ENCODE measurements at regions not wholly inside any gene's neighbourhood (a gene's known extent, or its start where the extent isn't known, plus 50 kb on each side); places are given as distances from the start of the nearest gene placed in this dataset.

DNA sequence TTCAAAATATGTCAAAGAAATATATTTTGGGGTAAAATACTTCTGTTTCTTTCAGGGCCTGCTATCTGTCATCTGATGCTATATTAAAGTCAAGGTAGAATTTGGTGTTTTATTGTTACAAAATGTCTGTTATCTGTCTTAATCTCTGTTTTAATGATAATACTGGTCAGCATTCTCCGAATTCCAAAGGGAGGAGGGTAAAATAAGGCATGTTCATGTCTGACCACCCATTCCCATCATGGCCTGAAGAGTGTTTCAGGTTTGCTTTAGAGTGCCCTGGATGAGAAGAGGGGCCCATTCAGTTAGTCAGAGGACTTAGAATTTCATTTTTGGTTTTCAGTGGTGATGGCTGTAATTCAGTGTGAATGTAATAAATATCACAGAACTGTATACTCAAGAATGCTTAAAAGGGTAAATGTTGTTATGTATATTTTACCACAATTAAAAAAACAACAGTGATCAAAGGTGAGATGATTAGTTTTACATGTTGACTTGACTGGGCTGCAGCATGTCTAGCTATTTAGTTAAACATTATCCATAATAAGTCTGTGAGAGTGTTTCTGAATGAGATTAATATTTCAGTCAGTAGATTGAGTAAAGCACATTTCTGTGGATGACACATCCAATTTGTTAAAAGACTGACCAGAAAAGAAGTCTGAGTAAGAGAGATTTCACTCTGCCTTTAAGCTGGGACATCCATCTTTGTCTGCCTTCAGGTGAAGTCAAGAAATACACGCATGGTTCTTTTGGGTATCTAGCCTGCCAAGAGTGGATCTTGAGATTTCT lies 467.9 kb upstream of the SYT4 start:
- no peak for DNase-seq (ENCODE audit: low spot score)
- Mint-ChIP-seq H3K4me3 (ENCODE audit: low read depth) (no peak overlapping the region), H3K4me1 (ENCODE audit: low read depth) (no peaks in the 10 kb centered on the region), H3K27me3 (ENCODE audit: low read depth) (no peaks in the 10 kb centered on the region), H3K36me3 (ENCODE audit: low read depth) (no peaks in the 10 kb centered on the region), H3K9me3 (peaks cover 32% of the 10 kb centered on the region), H3K27ac (no peak overlapping the region)
- intact Hi-C loops (cut with micrococcal nuclease) = no loop called here

DNA sequence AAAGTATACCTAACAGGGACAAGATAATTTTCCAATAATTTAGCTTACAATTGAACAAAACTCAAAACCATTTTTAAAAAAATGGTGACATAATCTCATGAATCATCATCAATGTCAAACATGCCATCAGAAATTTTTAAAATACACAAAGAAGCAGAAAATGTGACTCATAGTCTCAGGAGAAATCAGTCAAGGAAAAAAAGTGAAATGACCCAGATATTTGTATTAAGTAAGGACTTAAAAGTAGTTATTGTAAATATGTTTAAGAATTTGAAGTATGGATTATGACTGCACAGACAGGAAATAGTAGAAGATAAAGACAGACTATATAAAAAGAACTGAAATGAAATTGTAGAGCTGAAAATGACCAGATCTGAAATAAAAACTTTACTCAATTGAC lies 473.9 kb upstream of the SYT4 start:
- Mint-ChIP-seq H3K27me3 (ENCODE audit: low read depth) (no peaks in the 10 kb centered on the region), H3K27ac (no peak overlapping the region), H3K9me3 (peaks cover 13% of the 10 kb centered on the region), H3K4me3 (ENCODE audit: low read depth) (no peak overlapping the region), H3K36me3 (ENCODE audit: low read depth) (no peaks in the 10 kb centered on the region), H3K4me1 (ENCODE audit: low read depth) (no peaks in the 10 kb centered on the region)
- no peak for DNase-seq (ENCODE audit: low spot score)
- intact Hi-C loops (cut with micrococcal nuclease) = no loop called here

DNA sequence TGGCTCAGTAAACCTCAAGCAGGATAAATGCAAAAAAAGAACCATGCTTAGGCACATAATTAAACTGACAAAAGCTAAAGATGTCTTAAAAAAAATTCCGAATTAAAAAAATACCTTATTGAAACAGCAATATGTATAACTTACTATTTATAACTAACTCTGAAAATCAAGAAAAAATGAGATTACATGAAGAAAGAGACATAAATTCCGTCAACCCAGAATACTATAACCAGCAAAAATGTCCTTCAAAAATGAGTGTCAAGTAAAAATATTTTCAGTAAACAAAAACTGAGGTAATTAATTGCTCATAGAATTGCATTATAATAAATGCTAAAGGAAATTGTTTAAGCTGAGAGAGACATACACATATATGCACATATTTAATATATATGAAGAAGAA lies 474.5 kb upstream of the SYT4 start:
- no peaks in the 10 kb centered on the region for H3K36me3 Mint-ChIP-seq (ENCODE audit: low read depth)
- intact Hi-C loops (cut with micrococcal nuclease) = no loop called here
- no peak overlapping the region for H3K27ac Mint-ChIP-seq
- no peaks in the 10 kb centered on the region for H3K4me1 Mint-ChIP-seq (ENCODE audit: low read depth)
- H3K4me3 Mint-ChIP-seq (ENCODE audit: low read depth) = no peak overlapping the region
- peaks cover 13% of the 10 kb centered on the region for H3K9me3 Mint-ChIP-seq
- no peak for DNase-seq (ENCODE audit: low spot score)
- no peaks in the 10 kb centered on the region for H3K27me3 Mint-ChIP-seq (ENCODE audit: low read depth)

DNA sequence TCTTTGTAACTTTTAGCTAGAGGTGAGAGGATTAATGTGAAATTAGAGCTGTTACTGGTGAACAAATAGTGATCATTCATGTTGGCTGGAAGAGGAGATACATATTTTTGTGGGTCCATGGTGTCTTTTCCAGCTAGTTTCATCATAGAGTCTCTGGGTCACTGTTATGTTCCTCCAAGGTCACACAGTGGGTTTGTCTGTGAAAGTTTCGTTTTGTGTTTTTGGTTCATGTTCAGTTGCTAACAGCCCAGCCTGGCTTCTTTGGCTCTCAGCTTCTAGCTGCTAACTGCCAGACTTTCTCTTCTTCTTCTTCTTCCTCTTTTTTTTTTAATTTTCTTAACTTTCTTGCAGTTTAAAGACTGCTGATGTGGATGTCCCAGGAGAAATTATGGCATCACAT lies 480.0 kb upstream of the SYT4 start:
- no peaks in the 10 kb centered on the region for H3K36me3 Mint-ChIP-seq (ENCODE audit: low read depth)
- H3K27me3 Mint-ChIP-seq (ENCODE audit: low read depth) = no peaks in the 10 kb centered on the region
- peaks cover 7% of the 10 kb centered on the region for H3K9me3 Mint-ChIP-seq
- H3K4me1 Mint-ChIP-seq (ENCODE audit: low read depth) = no peaks in the 10 kb centered on the region
- intact Hi-C loops (cut with micrococcal nuclease) = no loop called here
- no peak for DNase-seq (ENCODE audit: low spot score)
- no peak overlapping the region for H3K27ac Mint-ChIP-seq
- H3K4me3 Mint-ChIP-seq (ENCODE audit: low read depth) = no peak overlapping the region

DNA sequence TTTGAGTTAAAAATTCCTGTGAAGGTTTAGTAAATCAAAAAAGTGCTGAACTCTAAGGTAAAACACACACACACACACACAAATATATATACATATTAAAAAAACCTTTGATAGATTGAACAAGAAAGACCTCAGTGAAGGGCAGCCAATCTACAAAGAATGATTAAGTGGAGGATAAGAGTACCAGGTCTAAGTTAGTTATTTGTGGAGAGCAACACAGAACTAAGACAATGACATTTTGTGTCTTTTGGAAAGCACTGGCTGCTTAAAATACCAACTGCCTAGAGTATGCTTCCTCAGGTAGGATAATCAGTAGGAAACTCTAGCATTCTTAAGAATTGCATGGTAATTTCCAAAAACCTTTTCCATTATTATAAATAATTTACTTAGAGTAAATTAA lies 481.4 kb upstream of the SYT4 start:
- Mint-ChIP-seq H3K4me3 (ENCODE audit: low read depth) (no peak overlapping the region), H3K27ac (no peak overlapping the region), H3K36me3 (ENCODE audit: low read depth) (no peaks in the 10 kb centered on the region), H3K9me3 (peaks cover 13% of the 10 kb centered on the region), H3K4me1 (ENCODE audit: low read depth) (no peaks in the 10 kb centered on the region), H3K27me3 (ENCODE audit: low read depth) (no peaks in the 10 kb centered on the region)
- intact Hi-C loops (cut with micrococcal nuclease) = no loop called here
- DNase-seq (ENCODE audit: low spot score) = no peak

DNA sequence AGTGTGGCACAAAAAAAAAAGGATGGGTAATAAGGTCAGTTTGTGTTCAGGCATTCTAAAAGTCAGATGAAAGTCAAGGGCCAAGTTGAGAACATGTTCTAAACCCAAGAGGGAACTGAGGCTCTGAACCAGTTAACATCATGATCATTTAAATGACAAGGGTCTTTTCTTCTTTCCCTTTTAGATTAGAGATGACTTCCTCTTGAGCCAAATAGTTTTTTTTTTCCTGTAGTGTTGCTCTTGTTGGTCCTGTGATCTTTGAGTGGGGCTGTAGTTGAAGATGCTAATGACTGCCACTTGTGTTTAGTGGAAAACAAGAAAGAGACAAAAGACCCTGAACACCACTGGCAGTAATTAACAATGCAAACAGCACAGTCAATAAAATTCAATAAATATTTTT lies 482.7 kb upstream of the SYT4 start:
- Mint-ChIP-seq H3K4me1 (ENCODE audit: low read depth) (no peaks in the 10 kb centered on the region), H3K27me3 (ENCODE audit: low read depth) (no peaks in the 10 kb centered on the region), H3K27ac (no peak overlapping the region), H3K36me3 (ENCODE audit: low read depth) (no peaks in the 10 kb centered on the region), H3K9me3 (peaks cover 13% of the 10 kb centered on the region), H3K4me3 (ENCODE audit: low read depth) (no peak overlapping the region)
- intact Hi-C loops (cut with micrococcal nuclease) = no loop called here
- DNase-seq (ENCODE audit: low spot score) = no peak

DNA sequence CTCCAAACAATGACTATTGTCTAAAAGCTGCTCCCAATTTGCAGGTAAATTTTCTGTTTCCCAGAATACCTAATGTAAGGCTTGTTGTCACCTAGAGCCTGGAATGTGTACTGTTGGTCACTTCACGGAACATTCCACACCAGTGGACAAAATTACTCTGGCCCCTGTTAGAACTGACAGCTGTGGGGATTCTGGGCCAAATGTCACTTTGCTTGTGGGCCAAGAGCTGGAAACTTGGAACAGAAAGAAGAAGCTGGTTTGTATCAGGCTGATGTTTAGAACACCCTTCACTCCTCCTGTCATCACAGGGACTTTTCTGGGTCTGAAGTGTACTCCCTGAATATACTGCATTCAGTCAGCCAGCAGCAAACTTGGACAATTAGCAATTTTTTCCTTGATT lies 495.6 kb upstream of the SYT4 start:
- Mint-ChIP-seq H3K27ac (no peak overlapping the region), H3K36me3 (ENCODE audit: low read depth) (no peaks in the 10 kb centered on the region), H3K9me3 (peaks cover 22% of the 10 kb centered on the region), H3K27me3 (ENCODE audit: low read depth) (no peaks in the 10 kb centered on the region), H3K4me3 (ENCODE audit: low read depth) (no peak overlapping the region), H3K4me1 (ENCODE audit: low read depth) (no peaks in the 10 kb centered on the region)
- intact Hi-C loops (cut with micrococcal nuclease) = no loop called here
- no peak for DNase-seq (ENCODE audit: low spot score)

DNA sequence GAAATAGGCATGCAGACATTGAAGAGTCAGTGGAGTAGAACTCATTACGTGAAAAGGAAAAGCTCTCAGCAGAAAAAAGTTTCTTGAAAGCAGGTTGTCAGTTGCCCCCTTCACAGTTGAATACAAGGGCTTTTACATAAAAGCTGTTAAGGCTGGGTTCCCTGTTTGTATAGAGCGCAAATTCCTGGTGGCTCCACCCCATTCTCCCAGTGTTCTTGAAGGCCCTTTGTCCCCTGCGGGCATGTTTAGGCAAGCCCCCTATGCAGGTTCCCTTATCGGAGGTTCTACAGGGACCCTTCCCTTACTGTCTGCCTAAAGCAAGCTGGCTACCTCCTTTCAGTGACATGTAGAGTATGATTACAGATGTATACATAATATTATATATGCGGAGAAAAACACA lies 497.2 kb upstream of the SYT4 start:
- no peak overlapping the region for H3K27ac Mint-ChIP-seq
- H3K4me1 Mint-ChIP-seq (ENCODE audit: low read depth) = no peaks in the 10 kb centered on the region
- intact Hi-C loops (cut with micrococcal nuclease) = no loop called here
- H3K9me3 Mint-ChIP-seq = peaks cover 11% of the 10 kb centered on the region
- no peak for DNase-seq (ENCODE audit: low spot score)
- H3K4me3 Mint-ChIP-seq (ENCODE audit: low read depth) = no peak overlapping the region
- no peaks in the 10 kb centered on the region for H3K36me3 Mint-ChIP-seq (ENCODE audit: low read depth)
- H3K27me3 Mint-ChIP-seq (ENCODE audit: low read depth) = no peaks in the 10 kb centered on the region

DNA sequence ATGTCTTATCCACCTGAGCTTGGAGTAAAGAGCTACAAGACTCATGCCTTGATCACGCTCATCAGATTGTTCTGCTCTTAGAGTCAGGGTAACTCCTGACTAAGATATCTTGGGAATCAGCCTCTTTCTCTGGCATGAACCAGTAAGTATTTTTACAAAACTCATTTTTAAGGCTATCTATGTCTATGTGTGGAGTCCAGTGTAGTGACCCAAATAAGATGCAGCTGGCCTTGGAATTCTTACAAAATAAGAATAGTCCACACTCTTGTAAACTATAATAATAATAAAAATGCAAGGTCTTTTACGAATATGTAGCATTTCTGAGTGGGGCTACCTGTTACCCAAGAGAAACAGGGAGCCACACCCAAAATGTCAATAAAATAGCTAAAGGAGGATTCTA lies 498.3 kb upstream of the SYT4 start:
- H3K9me3 Mint-ChIP-seq = peaks cover 19% of the 10 kb centered on the region
- intact Hi-C loops (cut with micrococcal nuclease) = no loop called here
- no peaks in the 10 kb centered on the region for H3K27me3 Mint-ChIP-seq (ENCODE audit: low read depth)
- no peak overlapping the region for H3K27ac Mint-ChIP-seq
- H3K4me3 Mint-ChIP-seq (ENCODE audit: low read depth) = no peak overlapping the region
- no peaks in the 10 kb centered on the region for H3K36me3 Mint-ChIP-seq (ENCODE audit: low read depth)
- no peaks in the 10 kb centered on the region for H3K4me1 Mint-ChIP-seq (ENCODE audit: low read depth)
- no peak for DNase-seq (ENCODE audit: low spot score)

DNA sequence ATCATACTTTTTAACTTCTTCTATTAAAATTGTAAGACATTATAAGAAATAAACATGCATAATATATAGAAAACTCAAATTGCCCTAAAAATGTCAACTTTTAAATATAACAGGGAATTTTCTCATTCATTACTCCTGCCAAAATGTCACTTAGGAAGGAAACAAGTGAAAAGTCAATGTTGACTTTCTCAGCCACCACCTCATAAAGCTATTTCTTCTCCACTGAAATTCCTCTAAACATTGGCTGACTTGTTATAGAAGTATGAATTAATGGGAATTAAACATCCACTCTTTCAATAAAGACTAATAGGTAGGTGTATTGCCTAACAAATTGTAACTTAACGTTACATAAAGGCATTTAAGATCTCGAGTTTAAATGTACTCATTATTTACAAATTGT lies 499.7 kb upstream of the SYT4 start:
- intact Hi-C loops (cut with micrococcal nuclease) = no loop called here
- Mint-ChIP-seq H3K4me3 (ENCODE audit: low read depth) (no peak overlapping the region), H3K9me3 (peaks cover 19% of the 10 kb centered on the region), H3K4me1 (ENCODE audit: low read depth) (no peaks in the 10 kb centered on the region), H3K27me3 (ENCODE audit: low read depth) (no peaks in the 10 kb centered on the region), H3K36me3 (ENCODE audit: low read depth) (no peaks in the 10 kb centered on the region), H3K27ac (no peak overlapping the region)
- DNase-seq (ENCODE audit: low spot score) = no peak

DNA sequence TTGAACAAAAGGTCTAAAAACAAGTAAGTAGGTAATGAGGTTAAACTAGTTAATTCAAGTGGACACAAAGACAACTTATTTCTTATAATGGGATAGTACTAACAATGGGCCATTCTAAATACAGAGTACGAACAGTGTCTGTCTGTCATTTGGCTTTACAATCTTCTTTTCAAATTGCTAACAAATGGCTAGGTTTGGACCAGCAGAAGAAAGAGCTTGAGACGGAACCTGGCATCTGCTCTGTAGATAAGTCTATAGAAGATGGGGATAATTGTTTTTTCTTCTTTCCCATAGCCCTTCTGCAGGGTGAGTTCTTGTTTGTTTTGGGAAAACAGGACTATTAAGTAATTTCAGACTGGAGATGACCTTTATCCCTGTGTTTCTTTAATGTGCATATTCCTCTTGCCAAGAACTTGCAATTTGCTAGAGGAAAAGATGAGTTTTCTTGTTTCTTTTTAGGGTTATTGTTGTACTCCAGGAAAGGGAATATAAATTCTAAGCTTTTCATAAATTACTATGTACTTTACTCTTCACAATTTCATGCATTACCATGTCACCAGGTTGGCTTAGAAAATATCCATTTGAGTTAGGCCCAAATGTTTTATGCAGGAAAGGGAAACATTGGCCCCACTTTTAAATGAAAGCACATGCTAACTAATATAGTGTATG lies 500.5 kb upstream of the SYT4 start:
- Mint-ChIP-seq H3K9me3 (peaks cover 19% of the 10 kb centered on the region), H3K36me3 (ENCODE audit: low read depth) (no peaks in the 10 kb centered on the region), H3K4me3 (ENCODE audit: low read depth) (no peak overlapping the region), H3K27me3 (ENCODE audit: low read depth) (no peaks in the 10 kb centered on the region), H3K27ac (no peak overlapping the region), H3K4me1 (ENCODE audit: low read depth) (no peaks in the 10 kb centered on the region)
- intact Hi-C loops (cut with micrococcal nuclease) = no loop called here
- no peak for DNase-seq (ENCODE audit: low spot score)

DNA sequence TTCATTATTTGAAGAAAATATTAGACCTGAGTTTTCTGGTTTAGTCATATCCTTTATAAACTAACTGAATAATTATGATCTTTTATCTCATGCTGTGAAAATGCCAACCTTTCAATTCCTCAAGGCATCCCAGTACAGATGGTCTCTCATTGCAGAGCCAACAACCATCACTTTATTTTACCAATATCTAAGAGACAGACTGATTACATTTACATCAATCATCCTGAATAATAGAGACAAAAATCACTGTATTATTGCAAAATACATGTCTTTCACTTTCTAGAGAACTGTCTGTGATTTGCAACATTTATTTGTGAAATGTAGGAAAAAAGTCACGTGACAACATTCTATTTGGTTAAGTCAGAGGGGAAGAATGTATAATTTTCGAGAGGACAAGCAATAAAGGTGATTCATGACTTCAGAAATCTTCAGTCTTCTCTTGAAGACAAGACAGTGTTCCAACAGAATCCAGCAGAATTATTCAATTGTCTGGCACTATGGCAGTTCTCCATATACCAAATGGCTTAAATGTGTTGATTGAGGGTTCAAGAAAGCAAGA lies 503.6 kb upstream of the SYT4 start:
- Mint-ChIP-seq H3K4me3 (ENCODE audit: low read depth) (no peak overlapping the region), H3K27ac (no peak overlapping the region), H3K4me1 (ENCODE audit: low read depth) (no peaks in the 10 kb centered on the region), H3K9me3 (peaks cover 16% of the 10 kb centered on the region), H3K36me3 (ENCODE audit: low read depth) (no peaks in the 10 kb centered on the region), H3K27me3 (ENCODE audit: low read depth) (no peaks in the 10 kb centered on the region)
- intact Hi-C loops (cut with micrococcal nuclease) = no loop called here
- no peak for DNase-seq (ENCODE audit: low spot score)

DNA sequence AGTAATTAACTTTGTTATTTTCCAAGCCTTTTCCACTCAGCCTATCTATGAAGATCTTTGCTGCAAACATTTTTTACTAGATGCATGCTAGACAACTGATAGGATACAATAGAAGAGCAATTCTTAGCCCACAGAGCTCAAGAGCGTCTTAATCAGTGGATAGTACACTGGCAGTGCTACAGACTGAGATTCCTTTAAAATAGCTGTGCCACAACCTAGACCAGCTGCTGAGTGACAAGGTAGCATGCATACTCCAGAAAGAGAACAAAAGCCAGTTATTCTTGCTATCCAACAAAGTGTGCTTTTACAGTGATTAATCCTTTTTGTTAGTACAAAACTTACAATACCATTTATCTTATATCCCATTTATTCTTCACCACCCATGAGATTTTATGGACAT lies 507.9 kb upstream of the SYT4 start:
- H3K9me3 Mint-ChIP-seq = peaks cover 7% of the 10 kb centered on the region
- no peak overlapping the region for H3K27ac Mint-ChIP-seq
- no peaks in the 10 kb centered on the region for H3K27me3 Mint-ChIP-seq (ENCODE audit: low read depth)
- no peaks in the 10 kb centered on the region for H3K4me1 Mint-ChIP-seq (ENCODE audit: low read depth)
- no peak overlapping the region for H3K4me3 Mint-ChIP-seq (ENCODE audit: low read depth)
- no peaks in the 10 kb centered on the region for H3K36me3 Mint-ChIP-seq (ENCODE audit: low read depth)
- intact Hi-C loops (cut with micrococcal nuclease) = no loop called here
- no peak for DNase-seq (ENCODE audit: low spot score)
